GM23338 (cell line): ENCODE measurements at regions not wholly inside any gene's neighbourhood (a gene's known extent, or its start where the extent isn't known, plus 50 kb on each side); places are given as distances from the start of the nearest gene placed in this dataset.

ENCODE experiments used
- ATAC-seq: fragments of 200-7000 bp; cut with Tn5 transposase; 3 replicates; pipeline ENCODE4 v1.9.1; 2020
- DNase-seq: peaks from one replicate; pipeline ENCODE4 v3.0.0-alpha.2; 2015; ENCODE audit warnings: low spot score
- H2AFZ ChIP-seq: fragments of 200-600 bp; sonication (generic); 2 replicates; pipeline ENCODE4 v1.8.0; 2016; ENCODE audit warnings: antibody characterized with exemption, mild to moderate bottlenecking, moderate library complexity
- H3F3A ChIP-seq: fragments of 200-600 bp; sonication (generic); replicated peaks from 2 replicates; pipeline ENCODE4 v1.8.0; 2017; ENCODE audit warnings: antibody characterized with exemption, mixed run types, low read depth
- H3K27ac ChIP-seq: fragments of 200-600 bp; sonication (generic); 2 replicates; pipeline ENCODE4 v1.6.1; 2016; ENCODE audit warnings: low read depth
- H3K27me3 ChIP-seq: fragments of 200-600 bp; sonication (generic); 2 replicates; pipeline ENCODE4 v1.8.0; 2016; ENCODE audit warnings: mild to moderate bottlenecking, mixed run types, moderate library complexity; ENCODE audit not compliant: insufficient read depth
- H3K36me3 ChIP-seq: fragments of 200-600 bp; sonication (generic); 2 replicates; pipeline ENCODE4 v1.8.0; 2016; ENCODE audit warnings: mild to moderate bottlenecking; ENCODE audit not compliant: insufficient read depth
- H3K4me1 ChIP-seq: fragments of 200-600 bp; sonication (generic); 2 replicates; pipeline ENCODE4 v1.8.0; 2016; ENCODE audit warnings: mild to moderate bottlenecking, moderate library complexity; ENCODE audit not compliant: insufficient read depth
- H3K4me2 ChIP-seq: fragments of 200-600 bp; sonication (generic); 2 replicates; pipeline ENCODE4 v1.7.1; 2017; ENCODE audit warnings: mixed run types
- H3K4me3 ChIP-seq: fragments of 200-600 bp; sonication (generic); 2 replicates; pipeline ENCODE4 v1.6.1; 2016; ENCODE audit warnings: mixed run types
- H3K79me2 ChIP-seq: fragments of 200-600 bp; sonication (generic); replicated peaks from 2 replicates; pipeline ENCODE4 v1.8.0; 2017; ENCODE audit warnings: mild to moderate bottlenecking; ENCODE audit not compliant: insufficient read depth
- H3K9me2 ChIP-seq: fragments of 200-600 bp; sonication (generic); 2 replicates; pipeline ENCODE4 v1.8.0; 2017; ENCODE audit not compliant: insufficient read depth
- H4K20me1 ChIP-seq: fragments of 200-600 bp; sonication (generic); replicated peaks from 2 replicates; pipeline ENCODE4 v1.8.0; 2017; ENCODE audit warnings: mild to moderate bottlenecking; ENCODE audit not compliant: insufficient read depth
- H3K27ac Mint-ChIP-seq: 2 replicates; pipeline ENCODE4 v1.8.0; 2020; ENCODE audit warnings: inconsistent platforms, mild to moderate bottlenecking, moderate library complexity, mixed read lengths
- H3K27me3 Mint-ChIP-seq: 3 replicates; pipeline ENCODE4 v1.8.0; 2022; ENCODE audit warnings: low read depth, mild to moderate bottlenecking, moderate library complexity, mixed read lengths, inconsistent platforms; ENCODE audit not compliant: insufficient read depth, poor library complexity
- H3K36me3 Mint-ChIP-seq: 3 replicates; pipeline ENCODE4 v1.8.0; 2021; ENCODE audit warnings: low read depth, mild to moderate bottlenecking, inconsistent platforms, moderate library complexity, mixed read lengths
- H3K4me1 Mint-ChIP-seq: 3 replicates; pipeline ENCODE4 v1.8.0; 2020; ENCODE audit warnings: mild to moderate bottlenecking, inconsistent platforms, mixed read lengths
- H3K4me3 Mint-ChIP-seq: 3 replicates; pipeline ENCODE4 v1.8.0; 2021; ENCODE audit warnings: moderate library complexity, mild to moderate bottlenecking, inconsistent platforms, mixed read lengths
- H3K9me3 Mint-ChIP-seq: 3 replicates; pipeline ENCODE4 v1.8.0; 2020; ENCODE audit warnings: moderate library complexity, mild to moderate bottlenecking, inconsistent platforms, mixed read lengths
- CREB1 ChIP-seq: fragments of 250-450 bp; sonication (Bioruptor Pico); IDR thresholded peaks from 2 replicates; pipeline ENCODE4 v1.5.0; 2020; ENCODE audit warnings: low read depth, mild to moderate bottlenecking, moderate library complexity
- EZH2 ChIP-seq: fragments of 200-600 bp; sonication (generic); IDR thresholded peaks from one replicate; pipeline ENCODE4 v1.8.0; 2017; ENCODE audit warnings: antibody characterized with exemption, mild to moderate bottlenecking, low read depth; ENCODE audit not compliant: unreplicated experiment
- EZH2phosphoT487 ChIP-seq: fragments of 200-600 bp; sonication (generic); IDR thresholded peaks from one replicate; pipeline ENCODE4 v1.8.1; 2018; ENCODE audit warnings: antibody characterized with exemption; ENCODE audit not compliant: unreplicated experiment
- POLR2AphosphoS5 ChIP-seq: IDR thresholded peaks from 2 replicates; pipeline ENCODE4 v1.6.1; 2016; ENCODE audit warnings: antibody characterized with exemption, low read depth
- STAT1 ChIP-seq: IDR thresholded peaks from one replicate; pipeline ENCODE4 v1.6.1; 2016; ENCODE audit warnings: antibody characterized with exemption; ENCODE audit not compliant: unreplicated experiment
- ZNF114 ChIP-seq: fragments of 250-450 bp; sonication (Bioruptor Pico); IDR thresholded peaks from 2 replicates; pipeline ENCODE4 v1.5.0; 2020; ENCODE audit warnings: mild to moderate bottlenecking, moderate library complexity
- ZNF331 ChIP-seq: fragments of 250-450 bp; sonication (Bioruptor Pico); IDR thresholded peaks from 2 replicates; pipeline ENCODE4 v1.5.0; 2020; ENCODE audit warnings: low read depth, mild to moderate bottlenecking, moderate library complexity
- TF ChIP-seq, protein P1 (sequence below), 2 experiments: fragments of 200-600 bp in 1 of 2; sonication (generic) in 1 of 2; conservative IDR thresholded peaks; 2 replicates each; pipeline versions ENCODE4 v1.5.1 to v1.6.1; 2016 to 2017; ENCODE audit warnings: antibody characterized with exemption in 2 of 2, low read depth in 2 of 2, mild to moderate bottlenecking in 2 of 2, moderate library complexity in 1 of 2
- TF ChIP-seq, protein P2 (sequence below): fragments of 250-450 bp; sonication (Bioruptor Pico); IDR thresholded peaks from 2 replicates; pipeline ENCODE4 v1.5.0; 2020; ENCODE audit warnings: mild to moderate bottlenecking, moderate library complexity
- TF ChIP-seq, protein P3 (sequence below): IDR thresholded peaks from one replicate; pipeline ENCODE4 v1.6.1; 2018; ENCODE audit warnings: antibody characterized with exemption; ENCODE audit not compliant: unreplicated experiment

DNA sequence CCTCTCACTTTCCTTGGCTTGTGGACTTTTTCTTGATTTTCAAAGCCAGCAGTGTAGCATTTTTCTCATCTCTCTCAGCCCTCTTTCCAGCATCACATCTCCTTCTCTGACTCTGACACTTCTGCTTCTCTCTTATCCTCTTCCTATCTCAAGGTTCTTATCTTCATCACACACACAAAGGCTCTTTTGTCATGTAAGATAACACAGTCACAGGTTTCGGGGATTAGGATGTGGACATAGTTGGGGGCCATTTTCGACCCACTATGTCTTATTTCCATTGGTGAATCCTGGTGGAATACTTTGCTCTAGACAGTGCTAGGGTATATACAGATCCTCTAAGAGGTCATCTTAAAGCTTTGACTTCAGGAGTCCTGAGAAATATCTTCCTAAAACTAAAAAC is 719.3 kb upstream of the TBX3 start (continued):
- TF ChIP-seq, protein P1, sequence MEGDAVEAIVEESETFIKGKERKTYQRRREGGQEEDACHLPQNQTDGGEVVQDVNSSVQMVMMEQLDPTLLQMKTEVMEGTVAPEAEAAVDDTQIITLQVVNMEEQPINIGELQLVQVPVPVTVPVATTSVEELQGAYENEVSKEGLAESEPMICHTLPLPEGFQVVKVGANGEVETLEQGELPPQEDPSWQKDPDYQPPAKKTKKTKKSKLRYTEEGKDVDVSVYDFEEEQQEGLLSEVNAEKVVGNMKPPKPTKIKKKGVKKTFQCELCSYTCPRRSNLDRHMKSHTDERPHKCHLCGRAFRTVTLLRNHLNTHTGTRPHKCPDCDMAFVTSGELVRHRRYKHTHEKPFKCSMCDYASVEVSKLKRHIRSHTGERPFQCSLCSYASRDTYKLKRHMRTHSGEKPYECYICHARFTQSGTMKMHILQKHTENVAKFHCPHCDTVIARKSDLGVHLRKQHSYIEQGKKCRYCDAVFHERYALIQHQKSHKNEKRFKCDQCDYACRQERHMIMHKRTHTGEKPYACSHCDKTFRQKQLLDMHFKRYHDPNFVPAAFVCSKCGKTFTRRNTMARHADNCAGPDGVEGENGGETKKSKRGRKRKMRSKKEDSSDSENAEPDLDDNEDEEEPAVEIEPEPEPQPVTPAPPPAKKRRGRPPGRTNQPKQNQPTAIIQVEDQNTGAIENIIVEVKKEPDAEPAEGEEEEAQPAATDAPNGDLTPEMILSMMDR (conservative IDR thresholded peaks at IDR 0.05; ENCODE audit: low read depth in 2 of 2) = no peak
- no peak for TF ChIP-seq ZNF114
- TF ChIP-seq CREB1 (CRISPR knock-in tag) = no peak
- TF ChIP-seq EZH2phosphoT487 = no peak
- no peak for TF ChIP-seq POLR2AphosphoS5
- no peak for TF ChIP-seq STAT1

DNA sequence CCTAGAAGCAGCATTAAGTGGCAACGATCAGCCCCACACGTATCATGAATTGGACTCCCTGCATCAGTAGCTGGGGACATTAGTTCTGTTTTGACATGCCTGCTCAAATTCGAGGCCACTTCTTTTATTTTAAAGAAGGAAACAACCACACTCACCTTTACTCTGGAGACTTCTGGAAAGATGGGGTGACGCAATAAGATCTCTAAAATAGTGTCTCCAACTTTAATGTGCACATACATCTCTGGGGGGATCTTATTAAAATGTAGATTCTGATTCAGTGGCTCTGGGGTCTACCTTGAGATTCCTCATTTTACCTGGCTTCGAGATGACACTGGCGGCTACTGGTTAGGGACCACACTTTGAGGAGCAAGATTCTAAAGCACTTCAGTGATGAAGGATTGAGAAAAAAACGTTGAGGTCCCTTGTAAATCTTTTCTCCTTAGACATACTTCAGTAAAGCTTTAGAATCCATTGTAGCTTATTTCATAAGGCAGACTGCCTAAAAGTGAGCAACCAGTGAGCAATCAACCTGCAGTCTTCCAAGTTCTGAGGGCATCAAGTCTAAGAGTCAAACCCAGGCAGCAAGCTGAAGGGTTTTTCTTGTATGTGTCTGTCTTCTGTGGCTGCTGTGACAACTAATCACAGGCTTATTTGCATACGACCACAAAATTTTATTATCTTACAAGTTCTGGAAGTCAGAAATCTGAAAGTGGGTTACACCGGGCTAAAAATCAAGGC is 718.6 kb upstream of the TBX3 start:
- no peaks in the 10 kb centered on the region for H3K27me3 ChIP-seq
- Mint-ChIP-seq H3K27ac (no peak overlapping the region), H3K9me3 (peaks cover 2% of the 10 kb centered on the region; the same call in 1 of the 3 replicates), H3K27me3 (peaks cover 2% of the 10 kb centered on the region), H3K36me3 (no peaks in the 10 kb centered on the region), H3K4me3 (no peak overlapping the region), H3K4me1 (peaks cover 10% of the 10 kb centered on the region)
- no peak overlapping the region for H3K4me2 ChIP-seq
- no peaks in the 10 kb centered on the region for H3K79me2 ChIP-seq
- ATAC-seq = no peak
- no peak for DNase-seq
- no peaks in the 10 kb centered on the region for H3F3A ChIP-seq
- H4K20me1 ChIP-seq = no peaks in the 10 kb centered on the region
- H3K36me3 ChIP-seq = no peaks in the 10 kb centered on the region
- no peak overlapping the region for H3K27ac ChIP-seq
- 0 out of 2 replicates have a peak, but pooled peaks cover 5% of the 10 kb centered on the region for H3K9me2 ChIP-seq
- no peak overlapping the region; the same call in 1 of the 2 replicates for H2AFZ ChIP-seq
- H3K4me1 ChIP-seq = no peaks in the 10 kb centered on the region
- H3K4me3 ChIP-seq = no peak overlapping the region
- TF ChIP-seq EZH2 (no peak), EZH2phosphoT487 (no peak), STAT1 (no peak), ZNF331 (CRISPR knock-in tag) (no peak)
- TF ChIP-seq, protein P1 (conservative IDR thresholded peaks at IDR 0.05; ENCODE audit: low read depth in 2 of 2) = no peak
- TF ChIP-seq, protein P2, sequence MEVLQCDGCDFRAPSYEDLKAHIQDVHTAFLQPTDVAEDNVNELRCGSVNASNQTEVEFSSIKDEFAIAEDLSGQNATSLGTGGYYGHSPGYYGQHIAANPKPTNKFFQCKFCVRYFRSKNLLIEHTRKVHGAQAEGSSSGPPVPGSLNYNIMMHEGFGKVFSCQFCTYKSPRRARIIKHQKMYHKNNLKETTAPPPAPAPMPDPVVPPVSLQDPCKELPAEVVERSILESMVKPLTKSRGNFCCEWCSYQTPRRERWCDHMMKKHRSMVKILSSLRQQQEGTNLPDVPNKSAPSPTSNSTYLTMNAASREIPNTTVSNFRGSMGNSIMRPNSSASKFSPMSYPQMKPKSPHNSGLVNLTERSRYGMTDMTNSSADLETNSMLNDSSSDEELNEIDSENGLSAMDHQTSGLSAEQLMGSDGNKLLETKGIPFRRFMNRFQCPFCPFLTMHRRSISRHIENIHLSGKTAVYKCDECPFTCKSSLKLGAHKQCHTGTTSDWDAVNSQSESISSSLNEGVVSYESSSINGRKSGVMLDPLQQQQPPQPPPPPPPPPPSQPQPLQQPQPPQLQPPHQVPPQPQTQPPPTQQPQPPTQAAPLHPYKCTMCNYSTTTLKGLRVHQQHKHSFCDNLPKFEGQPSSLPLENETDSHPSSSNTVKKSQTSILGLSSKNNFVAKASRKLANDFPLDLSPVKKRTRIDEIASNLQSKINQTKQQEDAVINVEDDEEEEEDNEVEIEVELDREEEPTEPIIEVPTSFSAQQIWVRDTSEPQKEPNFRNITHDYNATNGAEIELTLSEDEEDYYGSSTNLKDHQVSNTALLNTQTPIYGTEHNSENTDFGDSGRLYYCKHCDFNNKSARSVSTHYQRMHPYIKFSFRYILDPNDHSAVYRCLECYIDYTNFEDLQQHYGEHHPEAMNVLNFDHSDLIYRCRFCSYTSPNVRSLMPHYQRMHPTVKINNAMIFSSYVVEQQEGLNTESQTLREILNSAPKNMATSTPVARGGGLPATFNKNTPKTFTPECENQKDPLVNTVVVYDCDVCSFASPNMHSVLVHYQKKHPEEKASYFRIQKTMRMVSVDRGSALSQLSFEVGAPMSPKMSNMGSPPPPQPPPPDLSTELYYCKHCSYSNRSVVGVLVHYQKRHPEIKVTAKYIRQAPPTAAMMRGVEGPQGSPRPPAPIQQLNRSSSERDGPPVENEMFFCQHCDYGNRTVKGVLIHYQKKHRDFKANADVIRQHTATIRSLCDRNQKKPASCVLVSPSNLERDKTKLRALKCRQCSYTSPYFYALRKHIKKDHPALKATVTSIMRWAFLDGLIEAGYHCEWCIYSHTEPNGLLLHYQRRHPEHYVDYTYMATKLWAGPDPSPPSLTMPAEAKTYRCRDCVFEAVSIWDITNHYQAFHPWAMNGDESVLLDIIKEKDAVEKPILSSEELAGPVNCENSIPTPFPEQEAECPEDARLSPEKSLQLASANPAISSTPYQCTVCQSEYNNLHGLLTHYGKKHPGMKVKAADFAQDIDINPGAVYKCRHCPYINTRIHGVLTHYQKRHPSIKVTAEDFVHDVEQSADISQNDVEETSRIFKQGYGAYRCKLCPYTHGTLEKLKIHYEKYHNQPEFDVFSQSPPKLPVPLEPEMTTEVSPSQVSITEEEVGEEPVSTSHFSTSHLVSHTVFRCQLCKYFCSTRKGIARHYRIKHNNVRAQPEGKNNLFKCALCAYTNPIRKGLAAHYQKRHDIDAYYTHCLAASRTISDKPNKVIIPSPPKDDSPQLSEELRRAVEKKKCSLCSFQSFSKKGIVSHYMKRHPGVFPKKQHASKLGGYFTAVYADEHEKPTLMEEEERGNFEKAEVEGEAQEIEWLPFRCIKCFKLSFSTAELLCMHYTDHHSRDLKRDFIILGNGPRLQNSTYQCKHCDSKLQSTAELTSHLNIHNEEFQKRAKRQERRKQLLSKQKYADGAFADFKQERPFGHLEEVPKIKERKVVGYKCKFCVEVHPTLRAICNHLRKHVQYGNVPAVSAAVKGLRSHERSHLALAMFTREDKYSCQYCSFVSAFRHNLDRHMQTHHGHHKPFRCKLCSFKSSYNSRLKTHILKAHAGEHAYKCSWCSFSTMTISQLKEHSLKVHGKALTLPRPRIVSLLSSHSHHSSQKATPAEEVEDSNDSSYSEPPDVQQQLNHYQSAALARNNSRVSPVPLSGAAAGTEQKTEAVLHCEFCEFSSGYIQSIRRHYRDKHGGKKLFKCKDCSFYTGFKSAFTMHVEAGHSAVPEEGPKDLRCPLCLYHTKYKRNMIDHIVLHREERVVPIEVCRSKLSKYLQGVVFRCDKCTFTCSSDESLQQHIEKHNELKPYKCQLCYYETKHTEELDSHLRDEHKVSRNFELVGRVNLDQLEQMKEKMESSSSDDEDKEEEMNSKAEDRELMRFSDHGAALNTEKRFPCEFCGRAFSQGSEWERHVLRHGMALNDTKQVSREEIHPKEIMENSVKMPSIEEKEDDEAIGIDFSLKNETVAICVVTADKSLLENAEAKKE = no peak
- TF ChIP-seq, protein P3, sequence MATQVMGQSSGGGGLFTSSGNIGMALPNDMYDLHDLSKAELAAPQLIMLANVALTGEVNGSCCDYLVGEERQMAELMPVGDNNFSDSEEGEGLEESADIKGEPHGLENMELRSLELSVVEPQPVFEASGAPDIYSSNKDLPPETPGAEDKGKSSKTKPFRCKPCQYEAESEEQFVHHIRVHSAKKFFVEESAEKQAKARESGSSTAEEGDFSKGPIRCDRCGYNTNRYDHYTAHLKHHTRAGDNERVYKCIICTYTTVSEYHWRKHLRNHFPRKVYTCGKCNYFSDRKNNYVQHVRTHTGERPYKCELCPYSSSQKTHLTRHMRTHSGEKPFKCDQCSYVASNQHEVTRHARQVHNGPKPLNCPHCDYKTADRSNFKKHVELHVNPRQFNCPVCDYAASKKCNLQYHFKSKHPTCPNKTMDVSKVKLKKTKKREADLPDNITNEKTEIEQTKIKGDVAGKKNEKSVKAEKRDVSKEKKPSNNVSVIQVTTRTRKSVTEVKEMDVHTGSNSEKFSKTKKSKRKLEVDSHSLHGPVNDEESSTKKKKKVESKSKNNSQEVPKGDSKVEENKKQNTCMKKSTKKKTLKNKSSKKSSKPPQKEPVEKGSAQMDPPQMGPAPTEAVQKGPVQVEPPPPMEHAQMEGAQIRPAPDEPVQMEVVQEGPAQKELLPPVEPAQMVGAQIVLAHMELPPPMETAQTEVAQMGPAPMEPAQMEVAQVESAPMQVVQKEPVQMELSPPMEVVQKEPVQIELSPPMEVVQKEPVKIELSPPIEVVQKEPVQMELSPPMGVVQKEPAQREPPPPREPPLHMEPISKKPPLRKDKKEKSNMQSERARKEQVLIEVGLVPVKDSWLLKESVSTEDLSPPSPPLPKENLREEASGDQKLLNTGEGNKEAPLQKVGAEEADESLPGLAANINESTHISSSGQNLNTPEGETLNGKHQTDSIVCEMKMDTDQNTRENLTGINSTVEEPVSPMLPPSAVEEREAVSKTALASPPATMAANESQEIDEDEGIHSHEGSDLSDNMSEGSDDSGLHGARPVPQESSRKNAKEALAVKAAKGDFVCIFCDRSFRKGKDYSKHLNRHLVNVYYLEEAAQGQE = no peak
